Astrocyte (in vitro differentiated cells and primary cell): ENCODE measurements at regions not wholly inside any gene's neighbourhood (a gene's known extent, or its start where the extent isn't known, plus 50 kb on each side); places are given as distances from the start of the nearest gene placed in this dataset.

Experiments
- DNase-seq: peaks from one replicate; pipeline ENCODE4 v3.0.0-alpha.2; 2010; ENCODE audit warnings: low read depth
- FAIRE-seq: peaks from 2 replicates; lab custom pipeline; 2011; peaks lifted over from hg19 to GRCh38; lab: Jason Lieb, UNC
- H2AFZ ChIP-seq: 2 replicates; pipeline ENCODE4 v1.6.0; 2012; ENCODE audit warnings: low read depth, low read length, inconsistent platforms
- H3K27ac ChIP-seq: 2 replicates; pipeline ENCODE4 v1.5.1; 2011; ENCODE audit warnings: low read depth, low read length, inconsistent platforms
- H3K27me3 ChIP-seq: 2 replicates; pipeline ENCODE4 v1.6.0; 2011; ENCODE audit warnings: low read length, inconsistent platforms; ENCODE audit not compliant: insufficient read depth
- H3K36me3 ChIP-seq: 2 replicates; pipeline ENCODE4 v1.5.1; 2011; ENCODE audit warnings: low read length, inconsistent platforms; ENCODE audit not compliant: insufficient read depth
- H3K4me1 ChIP-seq: 2 replicates; pipeline ENCODE4 v1.5.1; 2011; ENCODE audit warnings: low read length, inconsistent platforms; ENCODE audit not compliant: insufficient read depth
- H3K4me2 ChIP-seq: 2 replicates; pipeline ENCODE4 v1.6.0; 2012; ENCODE audit warnings: low read length, inconsistent platforms
- H3K4me3 ChIP-seq: 2 replicates; pipeline ENCODE4 v1.5.1; 2011; ENCODE audit warnings: low read depth, mild to moderate bottlenecking, low read length, inconsistent platforms; ENCODE audit not compliant: insufficient read depth
- H3K79me2 ChIP-seq: 2 replicates; pipeline ENCODE4 v1.6.0; 2012; ENCODE audit warnings: mild to moderate bottlenecking, low read length, inconsistent platforms; ENCODE audit not compliant: insufficient read depth
- H3K9ac ChIP-seq: 2 replicates; pipeline ENCODE4 v1.6.0; 2012; ENCODE audit warnings: mild to moderate bottlenecking, low read length, inconsistent platforms
- H3K9me3 ChIP-seq: 2 replicates; pipeline ENCODE4 v1.5.1; 2012; ENCODE audit warnings: low read depth, mild to moderate bottlenecking, low read length, inconsistent platforms; ENCODE audit not compliant: insufficient read depth
- H4K20me1 ChIP-seq: 2 replicates; pipeline ENCODE4 v1.6.0; 2012; ENCODE audit warnings: low read length, inconsistent platforms; ENCODE audit not compliant: insufficient read depth
- H3K27ac Mint-ChIP-seq: one replicate; pipeline ENCODE4 v1.8.0; 2021; ENCODE audit warnings: mild to moderate bottlenecking, mixed read lengths; ENCODE audit not compliant: unreplicated experiment
- H3K27me3 Mint-ChIP-seq: one replicate; pipeline ENCODE4 v1.8.0; 2021; ENCODE audit warnings: low read depth, mixed read lengths; ENCODE audit not compliant: unreplicated experiment
- H3K36me3 Mint-ChIP-seq: one replicate; pipeline ENCODE4 v1.8.0; 2021; ENCODE audit warnings: low read depth, mixed read lengths; ENCODE audit not compliant: unreplicated experiment
- H3K4me1 Mint-ChIP-seq: one replicate; pipeline ENCODE4 v1.8.0; 2021; ENCODE audit warnings: low read depth, mixed read lengths; ENCODE audit not compliant: unreplicated experiment
- H3K4me3 Mint-ChIP-seq: one replicate; pipeline ENCODE4 v1.8.0; 2021; ENCODE audit warnings: mild to moderate bottlenecking, moderate library complexity, mixed read lengths; ENCODE audit not compliant: unreplicated experiment
- H3K9me3 Mint-ChIP-seq: one replicate; pipeline ENCODE4 v1.8.0; 2021; ENCODE audit warnings: mild to moderate bottlenecking, mixed read lengths; ENCODE audit not compliant: unreplicated experiment
- CTCF ChIP-seq: IDR thresholded peaks from 2 replicates; pipeline ENCODE4 v1.5.1; 2011; ENCODE audit warnings: low read depth, mild to moderate bottlenecking, inconsistent platforms, low read length, moderate library complexity; ENCODE audit not compliant: insufficient read depth
- EZH2 ChIP-seq: IDR thresholded peaks from 2 replicates; pipeline ENCODE4 v1.6.1; 2012; ENCODE audit warnings: mild to moderate bottlenecking, low read length, inconsistent platforms; ENCODE audit not compliant: insufficient read depth

- TF ChIP-seq CTCF (no peak), EZH2 (no peak)
- H3K27me3 Mint-ChIP-seq, result no peaks in the 10 kb centered on the region
- H3K4me3 Mint-ChIP-seq, result no peak overlapping the region
- no peak overlapping the region for H3K4me3 ChIP-seq
- no peaks in the 10 kb centered on the region for H3K36me3 ChIP-seq
- DNase-seq (no peak), FAIRE-seq (no peak)
- H3K27ac ChIP-seq, result no peak overlapping the region
- no peak overlapping the region for H3K27ac Mint-ChIP-seq
- H3K4me1 Mint-ChIP-seq, result no peaks in the 10 kb centered on the region
- H3K9me3 Mint-ChIP-seq, result peaks cover 5% of the 10 kb centered on the region
- no peaks in the 10 kb centered on the region for H3K4me1 ChIP-seq
- no peaks in the 10 kb centered on the region for H3K27me3 ChIP-seq
- no peak overlapping the region for H2AFZ ChIP-seq
- no peaks in the 10 kb centered on the region for H3K9me3 ChIP-seq
- H4K20me1 ChIP-seq, result no peaks in the 10 kb centered on the region
- no peaks in the 10 kb centered on the region for H3K36me3 Mint-ChIP-seq
- H3K79me2 ChIP-seq, result no peaks in the 10 kb centered on the region
- no peak overlapping the region for H3K9ac ChIP-seq
- H3K4me2 ChIP-seq, result no peak overlapping the region
Measured at GRCh38 chr5:39948341-39948740, 523.6 kb upstream of the DAB2 start.

- Mint-ChIP-seq H3K9me3 (peaks cover 5% of the 10 kb centered on the region), H3K27ac (no peak overlapping the region), H3K4me3 (no peak overlapping the region), H3K27me3 (no peaks in the 10 kb centered on the region), H3K4me1 (no peaks in the 10 kb centered on the region), H3K36me3 (no peaks in the 10 kb centered on the region)
- TF ChIP-seq CTCF, result no peak
- TF ChIP-seq EZH2, result no peak
- FAIRE-seq (no peak), DNase-seq (peak; percentile 43)
- Histone ChIP-seq H3K27ac (no peak overlapping the region), H3K9me3 (no peaks in the 10 kb centered on the region), H3K4me1 (no peaks in the 10 kb centered on the region), H3K27me3 (no peaks in the 10 kb centered on the region), H3K79me2 (no peaks in the 10 kb centered on the region), H2AFZ (no peak overlapping the region), H3K4me3 (no peak overlapping the region), H4K20me1 (no peaks in the 10 kb centered on the region), H3K4me2 (no peak overlapping the region), H3K36me3 (no peaks in the 10 kb centered on the region), H3K9ac (no peak overlapping the region)
Measured at GRCh38 chr5:39947657-39948056, 522.9 kb upstream of the DAB2 start.

GRCh38 chr5:39946356-39947045 is 521.7 kb upstream of the DAB2 start:
- Histone ChIP-seq H4K20me1 (no peaks in the 10 kb centered on the region), H3K4me2 (no peak overlapping the region), H3K79me2 (no peaks in the 10 kb centered on the region), H3K9me3 (no peaks in the 10 kb centered on the region), H2AFZ (no peak overlapping the region), H3K4me3 (no peak overlapping the region), H3K9ac (no peak overlapping the region), H3K36me3 (no peaks in the 10 kb centered on the region), H3K27ac (no peak overlapping the region), H3K27me3 (no peaks in the 10 kb centered on the region), H3K4me1 (no peaks in the 10 kb centered on the region)
- H3K9me3 Mint-ChIP-seq, result peaks cover 2% of the 10 kb centered on the region
- DNase-seq, result no peak
- no peak overlapping the region for H3K4me3 Mint-ChIP-seq
- TF ChIP-seq CTCF, result no peak
- no peak for TF ChIP-seq EZH2
- no peak overlapping the region for H3K27ac Mint-ChIP-seq
- no peaks in the 10 kb centered on the region for H3K27me3 Mint-ChIP-seq
- FAIRE-seq, result no peak
- H3K4me1 Mint-ChIP-seq, result no peaks in the 10 kb centered on the region
- H3K36me3 Mint-ChIP-seq, result no peaks in the 10 kb centered on the region
